B cell (primary cell): ENCODE measurements at regions not wholly inside any gene's neighbourhood (a gene's known extent, or its start where the extent isn't known, plus 50 kb on each side); places are given as distances from the start of the nearest gene placed in this dataset.

Source experiments
- CTCF ChIP-seq: fragments of 200-600 bp; IDR thresholded peaks from one replicate; pipeline ENCODE4 v1.8.0; 2022; ENCODE audit warnings: antibody characterized with exemption, mild to moderate bottlenecking
- EZH2 ChIP-seq: IDR thresholded peaks from 2 replicates; pipeline ENCODE4 v1.6.1; 2012; ENCODE audit warnings: borderline replicate concordance, low read depth, mild to moderate bottlenecking, moderate library complexity, low read length; ENCODE audit not compliant: insufficient read depth, poor library complexity, severe bottlenecking

GRCh38 chr2:18803141-18803939 lies 214.0 kb upstream of the NT5C1B start:
- TF ChIP-seq CTCF (no peak), EZH2 (no peak)
